Suprapubic skin (tissue), 4 donors: ENCODE measurements at regions not wholly inside any gene's neighbourhood (a gene's known extent, or its start where the extent isn't known, plus 50 kb on each side); places are given as distances from the start of the nearest gene placed in this dataset.

ENCODE experiments used
- CTCF ChIP-seq, 2 donors: fragments of 200-600 bp in 1 of 2; fragments of 450-650 bp in 1 of 2; sonication (generic) in 1 of 2; IDR thresholded peaks; one replicate each; pipeline ENCODE4 v1.5.1; 2016 to 2019; ENCODE audit warnings: antibody characterized with exemption in 2 of 2, mild to moderate bottlenecking in 1 of 2, moderate library complexity in 1 of 2
- POLR2A ChIP-seq, 2 donors: fragments of 450-650 bp; IDR thresholded peaks; one replicate each; pipeline ENCODE4 v1.6.1; 2017; ENCODE audit warnings: antibody characterized with exemption in 2 of 2, mild to moderate bottlenecking in 2 of 2, moderate library complexity in 2 of 2
- POLR2AphosphoS5 ChIP-seq, 3 donors: sonication (generic); formaldehyde crosslinking; IDR thresholded peaks; one replicate each; pipeline ENCODE4 v1.6.1; 2017; ENCODE audit warnings: antibody characterized with exemption in 3 of 3

- no peak for TF ChIP-seq CTCF (IDR thresholded peaks at IDR 0.05)
- TF ChIP-seq POLR2A (IDR thresholded peaks at IDR 0.05) = no peak
- no peak for TF ChIP-seq POLR2AphosphoS5 (IDR thresholded peaks at IDR 0.05)
Measured at GRCh38 chr22:49460592-49461281, 366.9 kb downstream of the BRD1 start.
